GM23338 (cell line): ENCODE measurements at regions not wholly inside any gene's neighbourhood (a gene's known extent, or its start where the extent isn't known, plus 50 kb on each side); places are given as distances from the start of the nearest gene placed in this dataset.
A peak's percentile ranks its signal among the peaks of the same experiment; 100 is the strongest.

Source experiments
- ATAC-seq: fragments of 200-7000 bp; cut with Tn5 transposase; 3 replicates; pipeline ENCODE4 v1.9.1; 2020
- DNase-seq: peaks from one replicate; pipeline ENCODE4 v3.0.0-alpha.2; 2015; ENCODE audit warnings: low spot score
- H2AFZ ChIP-seq: fragments of 200-600 bp; sonication (generic); 2 replicates; pipeline ENCODE4 v1.8.0; 2016; ENCODE audit warnings: antibody characterized with exemption, mild to moderate bottlenecking, moderate library complexity
- H3F3A ChIP-seq: fragments of 200-600 bp; sonication (generic); replicated peaks from 2 replicates; pipeline ENCODE4 v1.8.0; 2017; ENCODE audit warnings: antibody characterized with exemption, mixed run types, low read depth
- H3K27ac ChIP-seq: fragments of 200-600 bp; sonication (generic); 2 replicates; pipeline ENCODE4 v1.6.1; 2016; ENCODE audit warnings: low read depth
- H3K27me3 ChIP-seq: fragments of 200-600 bp; sonication (generic); 2 replicates; pipeline ENCODE4 v1.8.0; 2016; ENCODE audit warnings: mild to moderate bottlenecking, mixed run types, moderate library complexity; ENCODE audit not compliant: insufficient read depth
- H3K36me3 ChIP-seq: fragments of 200-600 bp; sonication (generic); 2 replicates; pipeline ENCODE4 v1.8.0; 2016; ENCODE audit warnings: mild to moderate bottlenecking; ENCODE audit not compliant: insufficient read depth
- H3K4me1 ChIP-seq: fragments of 200-600 bp; sonication (generic); 2 replicates; pipeline ENCODE4 v1.8.0; 2016; ENCODE audit warnings: mild to moderate bottlenecking, moderate library complexity; ENCODE audit not compliant: insufficient read depth
- H3K4me2 ChIP-seq: fragments of 200-600 bp; sonication (generic); 2 replicates; pipeline ENCODE4 v1.7.1; 2017; ENCODE audit warnings: mixed run types
- H3K4me3 ChIP-seq: fragments of 200-600 bp; sonication (generic); 2 replicates; pipeline ENCODE4 v1.6.1; 2016; ENCODE audit warnings: mixed run types
- H3K79me2 ChIP-seq: fragments of 200-600 bp; sonication (generic); replicated peaks from 2 replicates; pipeline ENCODE4 v1.8.0; 2017; ENCODE audit warnings: mild to moderate bottlenecking; ENCODE audit not compliant: insufficient read depth
- H3K9me2 ChIP-seq: fragments of 200-600 bp; sonication (generic); 2 replicates; pipeline ENCODE4 v1.8.0; 2017; ENCODE audit not compliant: insufficient read depth
- H4K20me1 ChIP-seq: fragments of 200-600 bp; sonication (generic); replicated peaks from 2 replicates; pipeline ENCODE4 v1.8.0; 2017; ENCODE audit warnings: mild to moderate bottlenecking; ENCODE audit not compliant: insufficient read depth
- H3K27ac Mint-ChIP-seq: 2 replicates; pipeline ENCODE4 v1.8.0; 2020; ENCODE audit warnings: inconsistent platforms, mild to moderate bottlenecking, moderate library complexity, mixed read lengths
- H3K27me3 Mint-ChIP-seq: 3 replicates; pipeline ENCODE4 v1.8.0; 2022; ENCODE audit warnings: low read depth, mild to moderate bottlenecking, moderate library complexity, mixed read lengths, inconsistent platforms; ENCODE audit not compliant: insufficient read depth, poor library complexity
- H3K36me3 Mint-ChIP-seq: 3 replicates; pipeline ENCODE4 v1.8.0; 2021; ENCODE audit warnings: low read depth, mild to moderate bottlenecking, inconsistent platforms, moderate library complexity, mixed read lengths
- H3K4me1 Mint-ChIP-seq: 3 replicates; pipeline ENCODE4 v1.8.0; 2020; ENCODE audit warnings: mild to moderate bottlenecking, inconsistent platforms, mixed read lengths
- H3K4me3 Mint-ChIP-seq: 3 replicates; pipeline ENCODE4 v1.8.0; 2021; ENCODE audit warnings: moderate library complexity, mild to moderate bottlenecking, inconsistent platforms, mixed read lengths
- H3K9me3 Mint-ChIP-seq: 3 replicates; pipeline ENCODE4 v1.8.0; 2020; ENCODE audit warnings: moderate library complexity, mild to moderate bottlenecking, inconsistent platforms, mixed read lengths
- CREB1 ChIP-seq: fragments of 250-450 bp; sonication (Bioruptor Pico); IDR thresholded peaks from 2 replicates; pipeline ENCODE4 v1.5.0; 2020; ENCODE audit warnings: low read depth, mild to moderate bottlenecking, moderate library complexity
- CTCF ChIP-seq, 2 experiments: fragments of 200-600 bp in 1 of 2; sonication (generic) in 1 of 2; conservative IDR thresholded peaks; 2 replicates each; pipeline versions ENCODE4 v1.5.1 to v1.6.1; 2016 to 2017; ENCODE audit warnings: antibody characterized with exemption in 2 of 2, low read depth in 2 of 2, mild to moderate bottlenecking in 2 of 2, moderate library complexity in 1 of 2
- ETS1 ChIP-seq: IDR thresholded peaks from 2 replicates; pipeline ENCODE4 v1.6.1; 2016; ENCODE audit warnings: antibody characterized with exemption
- EZH2 ChIP-seq: fragments of 200-600 bp; sonication (generic); IDR thresholded peaks from one replicate; pipeline ENCODE4 v1.8.0; 2017; ENCODE audit warnings: antibody characterized with exemption, mild to moderate bottlenecking, low read depth; ENCODE audit not compliant: unreplicated experiment
- EZH2phosphoT487 ChIP-seq: fragments of 200-600 bp; sonication (generic); IDR thresholded peaks from one replicate; pipeline ENCODE4 v1.8.1; 2018; ENCODE audit warnings: antibody characterized with exemption; ENCODE audit not compliant: unreplicated experiment
- JUNB ChIP-seq: IDR thresholded peaks from one replicate; pipeline ENCODE4 v1.6.1; 2016; ENCODE audit warnings: antibody characterized with exemption; ENCODE audit not compliant: unreplicated experiment
- NANOG ChIP-seq: IDR thresholded peaks from 2 replicates; pipeline ENCODE4 v1.6.1; 2016; ENCODE audit warnings: antibody characterized with exemption, borderline replicate concordance
- POLR2AphosphoS5 ChIP-seq: IDR thresholded peaks from 2 replicates; pipeline ENCODE4 v1.6.1; 2016; ENCODE audit warnings: antibody characterized with exemption, low read depth
- REST ChIP-seq: IDR thresholded peaks from one replicate; pipeline ENCODE4 v1.6.1; 2018; ENCODE audit warnings: antibody characterized with exemption; ENCODE audit not compliant: unreplicated experiment
- STAT1 ChIP-seq: IDR thresholded peaks from one replicate; pipeline ENCODE4 v1.6.1; 2016; ENCODE audit warnings: antibody characterized with exemption; ENCODE audit not compliant: unreplicated experiment
- ZNF114 ChIP-seq: fragments of 250-450 bp; sonication (Bioruptor Pico); IDR thresholded peaks from 2 replicates; pipeline ENCODE4 v1.5.0; 2020; ENCODE audit warnings: mild to moderate bottlenecking, moderate library complexity
- ZNF331 ChIP-seq: fragments of 250-450 bp; sonication (Bioruptor Pico); IDR thresholded peaks from 2 replicates; pipeline ENCODE4 v1.5.0; 2020; ENCODE audit warnings: low read depth, mild to moderate bottlenecking, moderate library complexity
- TF ChIP-seq, protein P1 (sequence below): fragments of 250-450 bp; sonication (Bioruptor Pico); IDR thresholded peaks from 2 replicates; pipeline ENCODE4 v1.5.0; 2020; ENCODE audit warnings: mild to moderate bottlenecking, moderate library complexity

GRCh38 chr12:100724071-100724470 lies 70.5 kb upstream of the ANO4 start:
- no peak overlapping the region for H3K27ac ChIP-seq
- H3K9me2 ChIP-seq, result no peaks in the 10 kb centered on the region
- H3K9me3 Mint-ChIP-seq, result no peaks in the 10 kb centered on the region
- DNase-seq (peak; percentile 22), ATAC-seq (no peak)
- no peaks in the 10 kb centered on the region for H4K20me1 ChIP-seq
- H3K4me1 ChIP-seq, result peaks cover 33% of the 10 kb centered on the region
- no peak overlapping the region for H2AFZ ChIP-seq
- no peak overlapping the region for H3K27ac Mint-ChIP-seq
- H3K36me3 Mint-ChIP-seq, result no peaks in the 10 kb centered on the region
- H3K4me3 Mint-ChIP-seq, result no peak overlapping the region
- peaks cover 29% of the 10 kb centered on the region for H3K4me1 Mint-ChIP-seq
- H3K4me2 ChIP-seq, result no peak overlapping the region
- no peaks in the 10 kb centered on the region for H3K36me3 ChIP-seq
- TF ChIP-seq EZH2phosphoT487, result no peak
- TF ChIP-seq, protein P1, sequence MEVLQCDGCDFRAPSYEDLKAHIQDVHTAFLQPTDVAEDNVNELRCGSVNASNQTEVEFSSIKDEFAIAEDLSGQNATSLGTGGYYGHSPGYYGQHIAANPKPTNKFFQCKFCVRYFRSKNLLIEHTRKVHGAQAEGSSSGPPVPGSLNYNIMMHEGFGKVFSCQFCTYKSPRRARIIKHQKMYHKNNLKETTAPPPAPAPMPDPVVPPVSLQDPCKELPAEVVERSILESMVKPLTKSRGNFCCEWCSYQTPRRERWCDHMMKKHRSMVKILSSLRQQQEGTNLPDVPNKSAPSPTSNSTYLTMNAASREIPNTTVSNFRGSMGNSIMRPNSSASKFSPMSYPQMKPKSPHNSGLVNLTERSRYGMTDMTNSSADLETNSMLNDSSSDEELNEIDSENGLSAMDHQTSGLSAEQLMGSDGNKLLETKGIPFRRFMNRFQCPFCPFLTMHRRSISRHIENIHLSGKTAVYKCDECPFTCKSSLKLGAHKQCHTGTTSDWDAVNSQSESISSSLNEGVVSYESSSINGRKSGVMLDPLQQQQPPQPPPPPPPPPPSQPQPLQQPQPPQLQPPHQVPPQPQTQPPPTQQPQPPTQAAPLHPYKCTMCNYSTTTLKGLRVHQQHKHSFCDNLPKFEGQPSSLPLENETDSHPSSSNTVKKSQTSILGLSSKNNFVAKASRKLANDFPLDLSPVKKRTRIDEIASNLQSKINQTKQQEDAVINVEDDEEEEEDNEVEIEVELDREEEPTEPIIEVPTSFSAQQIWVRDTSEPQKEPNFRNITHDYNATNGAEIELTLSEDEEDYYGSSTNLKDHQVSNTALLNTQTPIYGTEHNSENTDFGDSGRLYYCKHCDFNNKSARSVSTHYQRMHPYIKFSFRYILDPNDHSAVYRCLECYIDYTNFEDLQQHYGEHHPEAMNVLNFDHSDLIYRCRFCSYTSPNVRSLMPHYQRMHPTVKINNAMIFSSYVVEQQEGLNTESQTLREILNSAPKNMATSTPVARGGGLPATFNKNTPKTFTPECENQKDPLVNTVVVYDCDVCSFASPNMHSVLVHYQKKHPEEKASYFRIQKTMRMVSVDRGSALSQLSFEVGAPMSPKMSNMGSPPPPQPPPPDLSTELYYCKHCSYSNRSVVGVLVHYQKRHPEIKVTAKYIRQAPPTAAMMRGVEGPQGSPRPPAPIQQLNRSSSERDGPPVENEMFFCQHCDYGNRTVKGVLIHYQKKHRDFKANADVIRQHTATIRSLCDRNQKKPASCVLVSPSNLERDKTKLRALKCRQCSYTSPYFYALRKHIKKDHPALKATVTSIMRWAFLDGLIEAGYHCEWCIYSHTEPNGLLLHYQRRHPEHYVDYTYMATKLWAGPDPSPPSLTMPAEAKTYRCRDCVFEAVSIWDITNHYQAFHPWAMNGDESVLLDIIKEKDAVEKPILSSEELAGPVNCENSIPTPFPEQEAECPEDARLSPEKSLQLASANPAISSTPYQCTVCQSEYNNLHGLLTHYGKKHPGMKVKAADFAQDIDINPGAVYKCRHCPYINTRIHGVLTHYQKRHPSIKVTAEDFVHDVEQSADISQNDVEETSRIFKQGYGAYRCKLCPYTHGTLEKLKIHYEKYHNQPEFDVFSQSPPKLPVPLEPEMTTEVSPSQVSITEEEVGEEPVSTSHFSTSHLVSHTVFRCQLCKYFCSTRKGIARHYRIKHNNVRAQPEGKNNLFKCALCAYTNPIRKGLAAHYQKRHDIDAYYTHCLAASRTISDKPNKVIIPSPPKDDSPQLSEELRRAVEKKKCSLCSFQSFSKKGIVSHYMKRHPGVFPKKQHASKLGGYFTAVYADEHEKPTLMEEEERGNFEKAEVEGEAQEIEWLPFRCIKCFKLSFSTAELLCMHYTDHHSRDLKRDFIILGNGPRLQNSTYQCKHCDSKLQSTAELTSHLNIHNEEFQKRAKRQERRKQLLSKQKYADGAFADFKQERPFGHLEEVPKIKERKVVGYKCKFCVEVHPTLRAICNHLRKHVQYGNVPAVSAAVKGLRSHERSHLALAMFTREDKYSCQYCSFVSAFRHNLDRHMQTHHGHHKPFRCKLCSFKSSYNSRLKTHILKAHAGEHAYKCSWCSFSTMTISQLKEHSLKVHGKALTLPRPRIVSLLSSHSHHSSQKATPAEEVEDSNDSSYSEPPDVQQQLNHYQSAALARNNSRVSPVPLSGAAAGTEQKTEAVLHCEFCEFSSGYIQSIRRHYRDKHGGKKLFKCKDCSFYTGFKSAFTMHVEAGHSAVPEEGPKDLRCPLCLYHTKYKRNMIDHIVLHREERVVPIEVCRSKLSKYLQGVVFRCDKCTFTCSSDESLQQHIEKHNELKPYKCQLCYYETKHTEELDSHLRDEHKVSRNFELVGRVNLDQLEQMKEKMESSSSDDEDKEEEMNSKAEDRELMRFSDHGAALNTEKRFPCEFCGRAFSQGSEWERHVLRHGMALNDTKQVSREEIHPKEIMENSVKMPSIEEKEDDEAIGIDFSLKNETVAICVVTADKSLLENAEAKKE (CRISPR knock-in tag), result no peak
- TF ChIP-seq POLR2AphosphoS5, result no peak
- TF ChIP-seq EZH2, result no peak
- TF ChIP-seq ETS1, result no peak
- no peak for TF ChIP-seq REST
- no peak for TF ChIP-seq NANOG
- no peak for TF ChIP-seq JUNB
- TF ChIP-seq STAT1, result no peak
- no peak for TF ChIP-seq ZNF114
- no peak for TF ChIP-seq CREB1
- TF ChIP-seq CTCF (conservative IDR thresholded peaks at IDR 0.05; ENCODE audit: low read depth in 2 of 2), result no peak
- no peak for TF ChIP-seq ZNF331
- H3K27me3 ChIP-seq, result peaks cover 12% of the 10 kb centered on the region
- H3K27me3 Mint-ChIP-seq, result peaks cover 6% of the 10 kb centered on the region
- H3F3A ChIP-seq, result no peaks in the 10 kb centered on the region
- no peaks in the 10 kb centered on the region for H3K79me2 ChIP-seq
- no peak overlapping the region for H3K4me3 ChIP-seq
